CD14-positive monocyte (primary cell): ENCODE measurements at regions not wholly inside any gene's neighbourhood (a gene's known extent, or its start where the extent isn't known, plus 50 kb on each side); places are given as distances from the start of the nearest gene placed in this dataset.

Experiments used
- DNase-seq, 3 donors: peaks; one replicate each; pipeline ENCODE4 v3.0.0-alpha.2; 2011 to 2022
- H2AFZ ChIP-seq: 2 replicates; pipeline ENCODE4 v1.6.0; 2012; ENCODE audit warnings: mild to moderate bottlenecking, low read depth, low read length, inconsistent platforms; ENCODE audit not compliant: insufficient read depth, poor library complexity, severe bottlenecking
- H3K27ac ChIP-seq, 2 donors: 1 replicate in 1 of 2; 2 replicates in 1 of 2; pipeline ENCODE4 v1.5.1; 2012 to 2013; ENCODE audit warnings: low read length in 2 of 2, control low read depth in 1 of 2, inconsistent platforms in 1 of 2, low read depth in 1 of 2, mild to moderate bottlenecking in 1 of 2
- H3K27me3 ChIP-seq, 2 donors: one replicate each; pipeline versions ENCODE4 v1.6.0 to v1.6.1; 2011 to 2013; ENCODE audit warnings: low read length in 2 of 2; ENCODE audit not compliant: control insufficient read depth in 2 of 2, insufficient read depth in 2 of 2
- H3K36me3 ChIP-seq, 2 donors: replicated peaks in 1 of 2; 1 replicate in 1 of 2; 2 replicates in 1 of 2; pipeline versions ENCODE4 v1.5.1 to v1.6.1; 2012 to 2013; ENCODE audit warnings: low read length in 2 of 2, control low read depth in 1 of 2, inconsistent platforms in 1 of 2, mild to moderate bottlenecking in 1 of 2; ENCODE audit not compliant: insufficient read depth in 2 of 2, control insufficient read depth in 1 of 2
- H3K4me1 ChIP-seq, 2 donors: 1 replicate in 1 of 2; 2 replicates in 1 of 2; pipeline versions ENCODE4 v1.5.1 to v1.6.1; 2012 to 2013; ENCODE audit warnings: low read length in 2 of 2, control low read depth in 1 of 2, inconsistent platforms in 1 of 2, mild to moderate bottlenecking in 1 of 2, moderate library complexity in 1 of 2; ENCODE audit not compliant: insufficient read depth in 2 of 2, control insufficient read depth in 1 of 2
- H3K4me2 ChIP-seq: replicated peaks from 2 replicates; pipeline ENCODE3; 2012; ENCODE audit warnings: low read length, moderate library complexity, mild to moderate bottlenecking; ENCODE audit not compliant: poor library complexity, severe bottlenecking; ENCODE audit errors: extremely low read depth
- H3K4me3 ChIP-seq, 3 experiments: fragments of 200-600 bp in 1 of 3; sonication (generic) in 1 of 3; replicated peaks in 1 of 3; 1 replicate in 2 of 3; 2 replicates in 1 of 3; pipeline ENCODE4 v1.5.1; 2011 to 2013; ENCODE audit warnings: low read length in 3 of 3, mild to moderate bottlenecking in 3 of 3, control low read depth in 2 of 3, low read depth in 2 of 3, inconsistent platforms in 1 of 3, moderate library complexity in 1 of 3
- H3K79me2 ChIP-seq: 2 replicates; pipeline ENCODE4 v1.6.0; 2012; ENCODE audit warnings: mild to moderate bottlenecking, control low read depth, inconsistent platforms, low read length, moderate library complexity; ENCODE audit not compliant: insufficient read depth
- H3K9ac ChIP-seq: 2 replicates; pipeline ENCODE4 v1.6.0; 2017; ENCODE audit warnings: low read length, mild to moderate bottlenecking; ENCODE audit not compliant: insufficient read depth, poor library complexity, severe bottlenecking
- H3K9me3 ChIP-seq, 2 donors: replicated peaks in 1 of 2; 1 replicate in 1 of 2; 2 replicates in 1 of 2; pipeline versions ENCODE4 v1.5.1 to v1.6.1; 2012 to 2013; ENCODE audit warnings: low read length in 2 of 2, control low read depth in 1 of 2; ENCODE audit not compliant: control insufficient read depth in 1 of 2, insufficient read depth in 1 of 2
- H4K20me1 ChIP-seq: 2 replicates; pipeline ENCODE4 v1.6.0; 2012; ENCODE audit warnings: mild to moderate bottlenecking, low read length, control low read depth, moderate library complexity; ENCODE audit not compliant: insufficient read depth
- H3K27ac Mint-ChIP-seq, 7 donors: one replicate each; pipeline ENCODE4 v1.8.0; 2020; ENCODE audit warnings: mild to moderate bottlenecking in 7 of 7, mixed read lengths in 7 of 7, moderate library complexity in 6 of 7, inconsistent platforms in 2 of 7
- H3K27me3 Mint-ChIP-seq, 3 donors: one replicate each; pipeline ENCODE4 v1.8.0; 2021 to 2022; ENCODE audit warnings: low read depth in 3 of 3, mild to moderate bottlenecking in 3 of 3, mixed read lengths in 3 of 3, moderate library complexity in 3 of 3, inconsistent platforms in 1 of 3
- H3K36me3 Mint-ChIP-seq, 2 donors: one replicate each; pipeline ENCODE4 v1.8.0; 2020; ENCODE audit warnings: mixed read lengths in 2 of 2, inconsistent platforms in 1 of 2, mild to moderate bottlenecking in 1 of 2
- H3K4me1 Mint-ChIP-seq: one replicate; pipeline ENCODE4 v1.8.0; 2020; ENCODE audit warnings: mild to moderate bottlenecking, mixed read lengths
- H3K4me3 Mint-ChIP-seq, 2 donors: one replicate each; pipeline ENCODE4 v1.8.0; 2020; ENCODE audit warnings: mild to moderate bottlenecking in 2 of 2, mixed read lengths in 2 of 2, moderate library complexity in 1 of 2
- H3K9me3 Mint-ChIP-seq, 7 donors: one replicate each; pipeline ENCODE4 v1.8.0; 2020 to 2022; ENCODE audit warnings: mixed read lengths in 7 of 7, mild to moderate bottlenecking in 6 of 7, moderate library complexity in 6 of 7, inconsistent platforms in 2 of 7
- WGBS: methylation state at CpG from one replicate; pipeline ENCODE4 v1.1.5; 2013; ENCODE audit warnings: missing lambda C conversion rate; ENCODE audit not compliant: insufficient coverage; 5-methylcytosine and 5-hydroxymethylcytosine counted together
- intact Hi-C, 2 donors: fragments of 100-400 bp; cut with micrococcal nuclease; formaldehyde crosslinking; loops; one replicate each; pipeline versions ENCODE4 v1.15.0 to v1.15.1; 2023
- TF ChIP-seq, protein P1 (sequence below): fragments of 200-600 bp; IDR thresholded peaks from one replicate; pipeline ENCODE4 v1.8.0; 2022; ENCODE audit warnings: antibody characterized with exemption, mild to moderate bottlenecking

- H3K4me1 Mint-ChIP-seq, result no peaks in the 10 kb centered on the region
- H3K9me3 ChIP-seq, result peaks cover 4 to 12% of the 10 kb centered on the region in 2 donors
- H3K4me1 ChIP-seq, result no peaks in the 10 kb centered on the region
- no peak for DNase-seq
- no peaks in the 10 kb centered on the region for H3K36me3 ChIP-seq
- peaks cover 0 to 1% (median 0%) of the 10 kb centered on the region in 3 donors for H3K27me3 Mint-ChIP-seq
- H3K36me3 Mint-ChIP-seq, result no peaks in the 10 kb centered on the region
- intact Hi-C loops, result no loop called here
- H3K9ac ChIP-seq, result no peak overlapping the region
- H3K4me3 Mint-ChIP-seq, result no peak overlapping the region
- H3K9me3 Mint-ChIP-seq, result peaks cover 7 to 19% (median 11%) of the 10 kb centered on the region in 7 donors
- H3K79me2 ChIP-seq, result no peaks in the 10 kb centered on the region
- TF ChIP-seq, protein P1, sequence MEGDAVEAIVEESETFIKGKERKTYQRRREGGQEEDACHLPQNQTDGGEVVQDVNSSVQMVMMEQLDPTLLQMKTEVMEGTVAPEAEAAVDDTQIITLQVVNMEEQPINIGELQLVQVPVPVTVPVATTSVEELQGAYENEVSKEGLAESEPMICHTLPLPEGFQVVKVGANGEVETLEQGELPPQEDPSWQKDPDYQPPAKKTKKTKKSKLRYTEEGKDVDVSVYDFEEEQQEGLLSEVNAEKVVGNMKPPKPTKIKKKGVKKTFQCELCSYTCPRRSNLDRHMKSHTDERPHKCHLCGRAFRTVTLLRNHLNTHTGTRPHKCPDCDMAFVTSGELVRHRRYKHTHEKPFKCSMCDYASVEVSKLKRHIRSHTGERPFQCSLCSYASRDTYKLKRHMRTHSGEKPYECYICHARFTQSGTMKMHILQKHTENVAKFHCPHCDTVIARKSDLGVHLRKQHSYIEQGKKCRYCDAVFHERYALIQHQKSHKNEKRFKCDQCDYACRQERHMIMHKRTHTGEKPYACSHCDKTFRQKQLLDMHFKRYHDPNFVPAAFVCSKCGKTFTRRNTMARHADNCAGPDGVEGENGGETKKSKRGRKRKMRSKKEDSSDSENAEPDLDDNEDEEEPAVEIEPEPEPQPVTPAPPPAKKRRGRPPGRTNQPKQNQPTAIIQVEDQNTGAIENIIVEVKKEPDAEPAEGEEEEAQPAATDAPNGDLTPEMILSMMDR, result no peak
- H2AFZ ChIP-seq, result no peak overlapping the region
- no peak overlapping the region for H3K27ac ChIP-seq
- no peaks in the 10 kb centered on the region for H4K20me1 ChIP-seq
- no peak overlapping the region for H3K4me3 ChIP-seq
- 100% methylated on average over 1 of the region's 1 CpG for WGBS
- H3K4me2 ChIP-seq, result no peak overlapping the region
- H3K27ac Mint-ChIP-seq, result no peak overlapping the region
- no peaks in the 10 kb centered on the region for H3K27me3 ChIP-seq
These were observed 189.9 kb upstream of the TMCO5A start for GRCh38 chr15:37744521-37744920.

DNA sequence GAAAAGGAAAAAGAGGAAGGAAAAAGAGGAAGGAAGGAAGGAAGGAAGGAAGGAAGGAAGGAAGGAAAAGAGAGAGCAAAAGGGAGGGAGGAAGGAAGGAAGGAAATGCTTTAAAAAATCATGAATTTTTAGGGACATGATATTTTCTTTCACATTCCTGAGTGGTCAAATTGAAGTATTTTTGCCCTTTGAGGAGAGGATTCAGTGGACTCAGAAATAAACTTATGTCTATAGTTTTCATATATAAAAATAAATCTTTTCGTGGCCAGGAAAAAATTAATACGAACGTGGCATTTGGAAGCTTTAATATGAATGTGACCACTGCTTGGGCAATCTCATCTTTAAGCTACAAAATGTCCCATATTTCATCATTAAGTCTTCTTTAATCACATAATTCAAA is 183.0 kb upstream of the TMCO5A start:
- Histone ChIP-seq H3K79me2 (no peaks in the 10 kb centered on the region), H4K20me1 (no peaks in the 10 kb centered on the region), H2AFZ (no peak overlapping the region), H3K27ac (no peak overlapping the region), H3K4me1 (no peaks in the 10 kb centered on the region), H3K36me3 (no peaks in the 10 kb centered on the region), H3K4me3 (no peak overlapping the region), H3K4me2 (no peak overlapping the region), H3K9me3 (peaks cover 0 to 6% of the 10 kb centered on the region in 2 donors), H3K27me3 (no peaks in the 10 kb centered on the region), H3K9ac (no peak overlapping the region)
- no peaks in the 10 kb centered on the region for H3K27me3 Mint-ChIP-seq
- TF ChIP-seq, protein P1, result no peak
- no CpG with 5 or more reads among the region's 3 CpGs for WGBS
- peaks cover 8 to 22% (median 14%) of the 10 kb centered on the region in 7 donors for H3K9me3 Mint-ChIP-seq
- intact Hi-C loops, result loop anchor here in 1 of 2 donors (10.0 kb wide), 1 partner anchor 77 kb away; no protein-coding TSS in a partner anchor
- no peak overlapping the region for H3K4me3 Mint-ChIP-seq
- no peaks in the 10 kb centered on the region for H3K4me1 Mint-ChIP-seq
- no peaks in the 10 kb centered on the region for H3K36me3 Mint-ChIP-seq
- no peak overlapping the region for H3K27ac Mint-ChIP-seq
- no peak for DNase-seq
